ENCODE measurements at regions not wholly inside any gene's neighbourhood (a gene's known extent, or its start where the extent isn't known, plus 50 kb on each side); places are given as distances from the start of the nearest gene placed in this dataset.

GRCh38 chr21:41076064-41076463 is 91.9 kb upstream of the BACE2 start:
- H3K9me3 ChIP-seq (ENCODE audit: low read length) = no peaks in the 10 kb centered on the region
- H3K4me3 ChIP-seq (ENCODE audit: low read length) = no peak overlapping the region
- no peaks in the 10 kb centered on the region for H3K36me3 ChIP-seq (ENCODE audit: insufficient read depth, low read length)
- no peaks in the 10 kb centered on the region for H3K4me1 ChIP-seq (ENCODE audit: insufficient read depth, low read length)
- no peaks in the 10 kb centered on the region for H3K27me3 ChIP-seq (ENCODE audit: insufficient read depth, low read length)
- H2AFZ ChIP-seq (ENCODE audit: low read depth, low read length) = no peak overlapping the region

- no peaks in the 10 kb centered on the region for H3K4me1 ChIP-seq (ENCODE audit: insufficient read depth, low read length)
- no peak overlapping the region for H3K4me3 ChIP-seq (ENCODE audit: low read length)
- H2AFZ ChIP-seq (ENCODE audit: low read depth, low read length) = no peak overlapping the region
- no peaks in the 10 kb centered on the region for H3K36me3 ChIP-seq (ENCODE audit: insufficient read depth, low read length)
- no peaks in the 10 kb centered on the region for H3K9me3 ChIP-seq (ENCODE audit: low read length)
- H3K27me3 ChIP-seq (ENCODE audit: insufficient read depth, low read length) = no peaks in the 10 kb centered on the region
Measured at GRCh38 chr21:41079159-41079558, 88.8 kb upstream of the BACE2 start.

GRCh38 chr21:41080485-41081121 is 87.4 kb upstream of the BACE2 start:
- H3K27me3 ChIP-seq (ENCODE audit: insufficient read depth, low read length) = no peaks in the 10 kb centered on the region
- no peak overlapping the region for H2AFZ ChIP-seq (ENCODE audit: low read depth, low read length)
- H3K36me3 ChIP-seq (ENCODE audit: insufficient read depth, low read length) = no peaks in the 10 kb centered on the region
- H3K4me3 ChIP-seq (ENCODE audit: low read length) = no peak overlapping the region
- no peaks in the 10 kb centered on the region for H3K4me1 ChIP-seq (ENCODE audit: insufficient read depth, low read length)
- no peaks in the 10 kb centered on the region for H3K9me3 ChIP-seq (ENCODE audit: low read length)

GRCh38 chr21:41086569-41086968 is 81.4 kb upstream of the BACE2 start:
- H2AFZ ChIP-seq (ENCODE audit: low read depth, low read length) = no peak overlapping the region
- no peak overlapping the region for H3K4me3 ChIP-seq (ENCODE audit: low read length)
- H3K9me3 ChIP-seq (ENCODE audit: low read length) = no peaks in the 10 kb centered on the region
- H3K27me3 ChIP-seq (ENCODE audit: insufficient read depth, low read length) = no peaks in the 10 kb centered on the region
- no peaks in the 10 kb centered on the region for H3K36me3 ChIP-seq (ENCODE audit: insufficient read depth, low read length)
- no peaks in the 10 kb centered on the region for H3K4me1 ChIP-seq (ENCODE audit: insufficient read depth, low read length)

- Histone ChIP-seq H3K4me1 (ENCODE audit: insufficient read depth, low read length) (no peaks in the 10 kb centered on the region), H3K9me3 (ENCODE audit: low read length) (no peaks in the 10 kb centered on the region), H2AFZ (ENCODE audit: low read depth, low read length) (no peak overlapping the region), H3K36me3 (ENCODE audit: insufficient read depth, low read length) (no peaks in the 10 kb centered on the region), H3K4me3 (ENCODE audit: low read length) (no peak overlapping the region), H3K27me3 (ENCODE audit: insufficient read depth, low read length) (no peaks in the 10 kb centered on the region)
Measured at GRCh38 chr21:41090981-41091380, 77.0 kb upstream of the BACE2 start.

GRCh38 chr21:41091616-41092015 is 76.3 kb upstream of the BACE2 start:
- no peak overlapping the region for H3K4me3 ChIP-seq (ENCODE audit: low read length)
- no peaks in the 10 kb centered on the region for H3K9me3 ChIP-seq (ENCODE audit: low read length)
- H3K27me3 ChIP-seq (ENCODE audit: insufficient read depth, low read length) = no peaks in the 10 kb centered on the region
- no peaks in the 10 kb centered on the region for H3K4me1 ChIP-seq (ENCODE audit: insufficient read depth, low read length)
- H2AFZ ChIP-seq (ENCODE audit: low read depth, low read length) = no peak overlapping the region
- H3K36me3 ChIP-seq (ENCODE audit: insufficient read depth, low read length) = no peaks in the 10 kb centered on the region

GRCh38 chr21:41092312-41092711 is 75.6 kb upstream of the BACE2 start:
- Histone ChIP-seq H3K4me1 (ENCODE audit: insufficient read depth, low read length) (no peaks in the 10 kb centered on the region), H3K4me3 (ENCODE audit: low read length) (no peak overlapping the region)

GRCh38 chr21:41095983-41096382 is 72.0 kb upstream of the BACE2 start:
- Histone ChIP-seq H3K27me3 (ENCODE audit: insufficient read depth, low read length) (no peaks in the 10 kb centered on the region), H2AFZ (ENCODE audit: low read depth, low read length) (no peak overlapping the region), H3K4me1 (ENCODE audit: insufficient read depth, low read length) (no peaks in the 10 kb centered on the region), H3K9me3 (ENCODE audit: low read length) (no peaks in the 10 kb centered on the region), H3K36me3 (ENCODE audit: insufficient read depth, low read length) (no peaks in the 10 kb centered on the region), H3K4me3 (ENCODE audit: low read length) (no peak overlapping the region)

More at GRCh38 chr21:41092312-41092711, 75.6 kb upstream of the BACE2 start:
- Histone ChIP-seq H3K36me3 (ENCODE audit: insufficient read depth, low read length) (no peaks in the 10 kb centered on the region), H3K9me3 (ENCODE audit: low read length) (no peaks in the 10 kb centered on the region), H2AFZ (ENCODE audit: low read depth, low read length) (no peak overlapping the region), H3K27me3 (ENCODE audit: insufficient read depth, low read length) (no peaks in the 10 kb centered on the region)

GRCh38 chr21:41098076-41098475 is 69.9 kb upstream of the BACE2 start:
- no peaks in the 10 kb centered on the region for H3K4me1 ChIP-seq (ENCODE audit: insufficient read depth, low read length)
- H2AFZ ChIP-seq (ENCODE audit: low read depth, low read length) = no peak overlapping the region
- H3K27me3 ChIP-seq (ENCODE audit: insufficient read depth, low read length) = no peaks in the 10 kb centered on the region
- no peak overlapping the region for H3K4me3 ChIP-seq (ENCODE audit: low read length)
- H3K9me3 ChIP-seq (ENCODE audit: low read length) = no peaks in the 10 kb centered on the region
- H3K36me3 ChIP-seq (ENCODE audit: insufficient read depth, low read length) = no peaks in the 10 kb centered on the region

- Histone ChIP-seq H3K4me1 (ENCODE audit: insufficient read depth, low read length) (no peaks in the 10 kb centered on the region), H3K4me3 (ENCODE audit: low read length) (no peak overlapping the region), H2AFZ (ENCODE audit: low read depth, low read length) (no peak overlapping the region), H3K36me3 (ENCODE audit: insufficient read depth, low read length) (no peaks in the 10 kb centered on the region), H3K27me3 (ENCODE audit: insufficient read depth, low read length) (no peaks in the 10 kb centered on the region), H3K9me3 (ENCODE audit: low read length) (no peaks in the 10 kb centered on the region)
Measured at GRCh38 chr21:41098481-41099042, 69.4 kb upstream of the BACE2 start.

GRCh38 chr21:41100826-41101550 is 67.0 kb upstream of the BACE2 start:
- Histone ChIP-seq H3K4me3 (ENCODE audit: low read length) (no peak overlapping the region), H3K36me3 (ENCODE audit: insufficient read depth, low read length) (no peaks in the 10 kb centered on the region), H2AFZ (ENCODE audit: low read depth, low read length) (no peak overlapping the region), H3K9me3 (ENCODE audit: low read length) (no peaks in the 10 kb centered on the region), H3K27me3 (ENCODE audit: insufficient read depth, low read length) (no peaks in the 10 kb centered on the region), H3K4me1 (ENCODE audit: insufficient read depth, low read length) (no peaks in the 10 kb centered on the region)

- Histone ChIP-seq H3K4me3 (ENCODE audit: low read length) (no peak overlapping the region), H2AFZ (ENCODE audit: low read depth, low read length) (no peak overlapping the region), H3K4me1 (ENCODE audit: insufficient read depth, low read length) (no peaks in the 10 kb centered on the region), H3K27me3 (ENCODE audit: insufficient read depth, low read length) (no peaks in the 10 kb centered on the region), H3K9me3 (ENCODE audit: low read length) (no peaks in the 10 kb centered on the region), H3K36me3 (ENCODE audit: insufficient read depth, low read length) (no peaks in the 10 kb centered on the region)
Measured at GRCh38 chr21:41102281-41102680, 65.7 kb upstream of the BACE2 start.

- no peaks in the 10 kb centered on the region for H3K9me3 ChIP-seq (ENCODE audit: low read length)
- no peaks in the 10 kb centered on the region for H3K4me1 ChIP-seq (ENCODE audit: insufficient read depth, low read length)
- no peak overlapping the region for H2AFZ ChIP-seq (ENCODE audit: low read depth, low read length)
- no peaks in the 10 kb centered on the region for H3K27me3 ChIP-seq (ENCODE audit: insufficient read depth, low read length)
- no peak overlapping the region for H3K4me3 ChIP-seq (ENCODE audit: low read length)
- H3K36me3 ChIP-seq (ENCODE audit: insufficient read depth, low read length) = no peaks in the 10 kb centered on the region
Measured at GRCh38 chr21:41107602-41108001, 60.4 kb upstream of the BACE2 start.

Data from neuron (in vitro differentiated cells).